CD4-positive, alpha-beta memory T cell (primary cell): ENCODE measurements at regions not wholly inside any gene's neighbourhood (a gene's known extent, or its start where the extent isn't known, plus 50 kb on each side); places are given as distances from the start of the nearest gene placed in this dataset.

Experiments
- CTCF ChIA-PET: fragments of 350-600 bp; sonication (Branson Sonifier 250); formaldehyde crosslinking; loops from one replicate; lab custom pipeline; 2021; ENCODE audit warnings: inconsistent platforms; ENCODE audit not compliant: partially characterized antibody; lab: Charles Lee
- POLR2A ChIA-PET: fragments of 350-600 bp; sonication (Branson Sonifier 250); formaldehyde crosslinking; loops from one replicate; lab custom pipeline; 2021; ENCODE audit not compliant: partially characterized antibody; lab: Charles Lee
- DNase-seq, 5 donors: peaks; one replicate each; pipeline versions ENCODE4 v3.0.0 to v3.0.0-alpha.2; 2020 to 2022; ENCODE audit warnings: mixed read lengths in 1 of 5
- H3K27ac ChIP-seq: one replicate; pipeline ENCODE4 v1.7.0; 2013; ENCODE audit warnings: low read depth, low read length
- H3K27me3 ChIP-seq: 2 replicates; pipeline ENCODE4 v1.7.0; 2013; ENCODE audit warnings: mild to moderate bottlenecking, low read length, moderate library complexity; ENCODE audit not compliant: insufficient read depth
- H3K36me3 ChIP-seq: 2 replicates; pipeline ENCODE4 v1.7.0; 2013; ENCODE audit warnings: mild to moderate bottlenecking, low read length, moderate library complexity; ENCODE audit not compliant: insufficient read depth
- H3K4me1 ChIP-seq: 2 replicates; pipeline ENCODE4 v1.7.0; 2013; ENCODE audit warnings: mild to moderate bottlenecking, low read length, moderate library complexity; ENCODE audit not compliant: insufficient read depth
- H3K4me3 ChIP-seq, 2 donors: one replicate each; pipeline ENCODE4 v1.7.0; 2013; ENCODE audit warnings: low read length in 2 of 2, mild to moderate bottlenecking in 1 of 2
- H3K9me3 ChIP-seq, 2 donors: one replicate each; pipeline ENCODE4 v1.7.0; 2013; ENCODE audit warnings: low read length in 2 of 2, control low read depth in 1 of 2; ENCODE audit not compliant: control insufficient read depth in 1 of 2
- H3K27ac Mint-ChIP-seq, 7 donors: one replicate each; pipeline ENCODE4 v1.8.0; 2020 to 2021; ENCODE audit warnings: mixed read lengths in 7 of 7, mild to moderate bottlenecking in 6 of 7, inconsistent platforms in 3 of 7, moderate library complexity in 3 of 7
- H3K27me3 Mint-ChIP-seq, 2 donors: one replicate each; pipeline ENCODE4 v1.8.0; 2020 to 2021; ENCODE audit warnings: mixed read lengths in 2 of 2
- H3K36me3 Mint-ChIP-seq, 2 donors: one replicate each; pipeline ENCODE4 v1.8.0; 2020 to 2021; ENCODE audit warnings: mixed read lengths in 2 of 2, inconsistent platforms in 1 of 2, mild to moderate bottlenecking in 1 of 2
- H3K4me1 Mint-ChIP-seq, 4 donors: one replicate each; pipeline ENCODE4 v1.8.0; 2020 to 2021; ENCODE audit warnings: mixed read lengths in 4 of 4, mild to moderate bottlenecking in 1 of 4
- H3K4me3 Mint-ChIP-seq, 8 donors: one replicate each; pipeline ENCODE4 v1.8.0; 2020 to 2021; ENCODE audit warnings: mixed read lengths in 8 of 8, mild to moderate bottlenecking in 7 of 8, moderate library complexity in 6 of 8, inconsistent platforms in 3 of 8
- H3K9me3 Mint-ChIP-seq, 8 donors: one replicate each; pipeline ENCODE4 v1.8.0; 2020 to 2021; ENCODE audit warnings: mixed read lengths in 8 of 8, mild to moderate bottlenecking in 5 of 8, inconsistent platforms in 3 of 8, moderate library complexity in 1 of 8
- intact Hi-C: fragments of 100-400 bp; cut with micrococcal nuclease; formaldehyde crosslinking; loops from one replicate; pipeline ENCODE4 v1.15.1; 2023

- intact Hi-C loops: no loop called here
- CTCF ChIA-PET: no interaction called here
- no peak overlapping the region for H3K27ac ChIP-seq
- Mint-ChIP-seq H3K9me3 (peaks cover 0 to 15% (median 11%) of the 10 kb centered on the region in 8 donors), H3K36me3 (no peaks in the 10 kb centered on the region), H3K27ac (no peak overlapping the region), H3K4me3 (no peak overlapping the region), H3K4me1 (no peaks in the 10 kb centered on the region), H3K27me3 (peaks cover 0 to 3% of the 10 kb centered on the region in 2 donors)
- no peak overlapping the region for H3K4me3 ChIP-seq
- H3K27me3 ChIP-seq: no peaks in the 10 kb centered on the region
- POLR2A ChIA-PET: no interaction called here
- H3K4me1 ChIP-seq: no peaks in the 10 kb centered on the region
- no peak for DNase-seq
- H3K36me3 ChIP-seq: no peaks in the 10 kb centered on the region
- peaks cover 0 to 6% of the 10 kb centered on the region in 2 donors for H3K9me3 ChIP-seq
Measured at GRCh38 chr10:64219271-64220025, 698.2 kb downstream of the REEP3 start.

DNA sequence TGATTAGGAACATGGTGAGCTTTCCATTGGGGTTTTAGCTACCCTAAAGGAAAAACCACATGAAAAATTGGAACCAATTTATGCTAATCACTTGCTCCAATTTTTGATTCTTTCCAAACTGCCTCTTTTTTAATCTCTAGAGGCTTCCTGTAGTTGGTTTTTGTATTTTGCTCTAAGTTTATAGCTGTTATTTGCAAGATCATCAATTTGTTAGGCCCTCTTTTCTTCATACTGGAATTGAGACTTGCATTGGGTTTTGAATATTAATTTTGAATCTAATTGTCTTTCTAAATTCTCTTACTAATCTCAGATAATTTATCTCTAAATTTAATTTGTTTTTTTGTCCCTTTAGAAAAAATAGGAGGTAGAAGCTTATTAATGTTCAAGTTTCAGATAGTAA, 713.3 kb downstream of the REEP3 start:
- Histone ChIP-seq H3K36me3 (no peaks in the 10 kb centered on the region), H3K9me3 (no peaks in the 10 kb centered on the region), H3K4me1 (no peaks in the 10 kb centered on the region), H3K4me3 (no peak overlapping the region), H3K27ac (no peak overlapping the region), H3K27me3 (no peaks in the 10 kb centered on the region)
- no peaks in the 10 kb centered on the region for H3K4me1 Mint-ChIP-seq
- intact Hi-C loops: no loop called here
- no peak for DNase-seq
- no peak overlapping the region for H3K4me3 Mint-ChIP-seq
- H3K27me3 Mint-ChIP-seq: no peaks in the 10 kb centered on the region
- H3K36me3 Mint-ChIP-seq: no peaks in the 10 kb centered on the region
- H3K27ac Mint-ChIP-seq: no peak overlapping the region
- peaks cover 0 to 6% (median 1%) of the 10 kb centered on the region in 8 donors for H3K9me3 Mint-ChIP-seq
- POLR2A ChIA-PET: no interaction called here
- CTCF ChIA-PET: no interaction called here

- H3K27ac ChIP-seq: no peak overlapping the region
- peaks cover 0 to 8% (median 3%) of the 10 kb centered on the region in 8 donors for H3K9me3 Mint-ChIP-seq
- no peak overlapping the region for H3K4me3 Mint-ChIP-seq
- ChIA-PET CTCF (no interaction called here), POLR2A (no interaction called here)
- H3K27ac Mint-ChIP-seq: no peak overlapping the region
- H3K27me3 ChIP-seq: no peaks in the 10 kb centered on the region
- intact Hi-C loops: no loop called here
- no peaks in the 10 kb centered on the region for H3K27me3 Mint-ChIP-seq
- H3K4me3 ChIP-seq: no peak overlapping the region
- no peaks in the 10 kb centered on the region for H3K36me3 ChIP-seq
- no peaks in the 10 kb centered on the region for H3K9me3 ChIP-seq
- H3K4me1 ChIP-seq: no peaks in the 10 kb centered on the region
- H3K36me3 Mint-ChIP-seq: no peaks in the 10 kb centered on the region
- H3K4me1 Mint-ChIP-seq: no peaks in the 10 kb centered on the region
- DNase-seq: no peak
Measured at GRCh38 chr10:64257704-64258103, 736.5 kb downstream of the REEP3 start.

GRCh38 chr10:64261092-64261491, 739.9 kb downstream of the REEP3 start:
- peak overlapping the region in 1 of 7 donors; percentile 0 for H3K27ac Mint-ChIP-seq
- ChIA-PET CTCF (interaction anchor here (0.6 kb wide), 1 partner anchor 67 kb away, joined by 3 read pairs; no protein-coding TSS in a partner anchor), POLR2A (no interaction called here)
- DNase-seq: no peak
- no peaks in the 10 kb centered on the region for H3K27me3 ChIP-seq
- no peaks in the 10 kb centered on the region for H3K36me3 ChIP-seq
- no peak overlapping the region for H3K4me3 Mint-ChIP-seq
- H3K9me3 ChIP-seq: no peaks in the 10 kb centered on the region
- no peaks in the 10 kb centered on the region for H3K4me1 Mint-ChIP-seq
- H3K4me3 ChIP-seq: no peak overlapping the region
- H3K27ac ChIP-seq: no peak overlapping the region
- H3K4me1 ChIP-seq: no peaks in the 10 kb centered on the region
- H3K36me3 Mint-ChIP-seq: no peaks in the 10 kb centered on the region
- intact Hi-C loops: no loop called here
- no peaks in the 10 kb centered on the region for H3K27me3 Mint-ChIP-seq
- H3K9me3 Mint-ChIP-seq: peaks cover 0 to 8% (median under 1%) of the 10 kb centered on the region in 8 donors

- H3K4me3 Mint-ChIP-seq: no peak overlapping the region
- no peaks in the 10 kb centered on the region for H3K27me3 Mint-ChIP-seq
- no peak for DNase-seq
- Histone ChIP-seq H3K9me3 (no peaks in the 10 kb centered on the region), H3K4me1 (no peaks in the 10 kb centered on the region), H3K4me3 (no peak overlapping the region), H3K36me3 (no peaks in the 10 kb centered on the region), H3K27ac (no peak overlapping the region), H3K27me3 (no peaks in the 10 kb centered on the region)
- POLR2A ChIA-PET: no interaction called here
- no peaks in the 10 kb centered on the region for H3K4me1 Mint-ChIP-seq
- H3K9me3 Mint-ChIP-seq: peaks cover 0 to 8% (median 0%) of the 10 kb centered on the region in 8 donors
- intact Hi-C loops: no loop called here
- CTCF ChIA-PET: no interaction called here
- no peaks in the 10 kb centered on the region for H3K36me3 Mint-ChIP-seq
- no peak overlapping the region for H3K27ac Mint-ChIP-seq
Measured at GRCh38 chr10:64261676-64262075, 740.5 kb downstream of the REEP3 start.

DNA sequence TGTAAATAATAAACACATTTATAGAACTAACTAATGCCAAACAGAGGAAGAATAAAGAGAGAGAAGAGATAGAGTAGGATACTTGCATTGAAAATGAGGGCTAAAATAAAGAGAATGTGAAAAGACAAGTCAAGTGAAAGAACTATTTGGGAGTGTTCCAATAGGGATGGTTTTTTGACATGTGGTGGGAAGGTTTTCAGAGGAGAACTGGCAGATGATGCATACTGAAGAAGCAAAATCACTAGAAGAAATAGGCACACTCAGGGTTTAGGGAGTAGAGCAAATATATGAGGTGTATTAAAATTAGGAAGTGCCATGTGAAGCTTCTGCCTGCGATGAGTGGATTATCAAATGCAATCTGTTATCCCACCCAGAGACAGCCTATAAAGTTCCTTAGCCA, 744.8 kb downstream of the REEP3 start:
- no peaks in the 10 kb centered on the region for H3K9me3 ChIP-seq
- H3K4me1 Mint-ChIP-seq: no peaks in the 10 kb centered on the region
- no peak overlapping the region for H3K27ac ChIP-seq
- H3K27me3 ChIP-seq: no peaks in the 10 kb centered on the region
- no peak overlapping the region for H3K27ac Mint-ChIP-seq
- intact Hi-C loops: no loop called here
- POLR2A ChIA-PET: no interaction called here
- H3K36me3 ChIP-seq: no peaks in the 10 kb centered on the region
- H3K27me3 Mint-ChIP-seq: no peaks in the 10 kb centered on the region
- H3K4me3 ChIP-seq: no peak overlapping the region
- H3K4me1 ChIP-seq: no peaks in the 10 kb centered on the region
- peaks cover 0 to 6% (median 0%) of the 10 kb centered on the region in 8 donors for H3K9me3 Mint-ChIP-seq
- CTCF ChIA-PET: no interaction called here
- DNase-seq: no peak
- no peaks in the 10 kb centered on the region for H3K36me3 Mint-ChIP-seq
- no peak overlapping the region for H3K4me3 Mint-ChIP-seq

- Histone ChIP-seq H3K36me3 (no peaks in the 10 kb centered on the region), H3K9me3 (no peaks in the 10 kb centered on the region), H3K27me3 (no peaks in the 10 kb centered on the region), H3K4me3 (no peak overlapping the region), H3K4me1 (no peaks in the 10 kb centered on the region), H3K27ac (no peak overlapping the region)
- H3K36me3 Mint-ChIP-seq: no peaks in the 10 kb centered on the region
- POLR2A ChIA-PET: no interaction called here
- peaks cover 0 to 4% (median 0%) of the 10 kb centered on the region in 8 donors for H3K9me3 Mint-ChIP-seq
- DNase-seq: no peak
- H3K27ac Mint-ChIP-seq: no peak overlapping the region
- CTCF ChIA-PET: no interaction called here
- intact Hi-C loops: no loop called here
- H3K27me3 Mint-ChIP-seq: no peaks in the 10 kb centered on the region
- peak overlapping the region in 1 of 8 donors; percentile 57 for H3K4me3 Mint-ChIP-seq
- H3K4me1 Mint-ChIP-seq: no peaks in the 10 kb centered on the region
Measured at GRCh38 chr10:64271508-64271907, 750.3 kb downstream of the REEP3 start.
